ENCODE measurements at regions not wholly inside any gene's neighbourhood (a gene's known extent, or its start where the extent isn't known, plus 50 kb on each side); places are given as distances from the start of the nearest gene placed in this dataset.

DNA sequence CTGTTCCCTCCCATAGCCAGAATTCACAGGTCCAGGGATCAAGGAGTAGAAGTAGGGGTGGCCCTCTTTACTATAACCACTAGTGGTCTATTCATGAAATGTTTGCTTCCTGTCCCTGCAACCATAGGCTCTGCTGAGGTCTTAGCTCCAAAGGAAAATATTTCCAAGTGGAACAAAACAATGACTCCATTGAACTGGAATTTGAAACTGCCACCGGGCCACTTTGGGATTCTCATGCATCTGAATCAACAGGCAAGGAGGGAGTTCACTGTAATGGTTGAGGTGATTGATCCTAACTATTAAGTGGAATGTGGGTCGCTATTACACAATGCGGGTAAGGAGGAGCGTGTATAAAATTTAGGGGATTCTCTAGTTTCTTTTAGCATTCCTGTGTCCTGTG, 197.0 kb downstream of the ETNK1 start:
- no peak overlapping the region for H4K8ac ChIP-seq (replicated peaks; ENCODE audit: insufficient read length, low read depth, low read length)
- no peak overlapping the region for H2BK15ac ChIP-seq (ENCODE audit: low read depth, low read length)
- no peak overlapping the region for H2BK12ac ChIP-seq (ENCODE audit: insufficient read length, low read depth, low read length)
- H3K4me1 ChIP-seq (ENCODE audit: insufficient read depth, low read length): no peaks in the 10 kb centered on the region
- H3K23ac ChIP-seq (ENCODE audit: insufficient read length, low read depth, low read length): no peak overlapping the region
- TF ChIP-seq, protein P1, sequence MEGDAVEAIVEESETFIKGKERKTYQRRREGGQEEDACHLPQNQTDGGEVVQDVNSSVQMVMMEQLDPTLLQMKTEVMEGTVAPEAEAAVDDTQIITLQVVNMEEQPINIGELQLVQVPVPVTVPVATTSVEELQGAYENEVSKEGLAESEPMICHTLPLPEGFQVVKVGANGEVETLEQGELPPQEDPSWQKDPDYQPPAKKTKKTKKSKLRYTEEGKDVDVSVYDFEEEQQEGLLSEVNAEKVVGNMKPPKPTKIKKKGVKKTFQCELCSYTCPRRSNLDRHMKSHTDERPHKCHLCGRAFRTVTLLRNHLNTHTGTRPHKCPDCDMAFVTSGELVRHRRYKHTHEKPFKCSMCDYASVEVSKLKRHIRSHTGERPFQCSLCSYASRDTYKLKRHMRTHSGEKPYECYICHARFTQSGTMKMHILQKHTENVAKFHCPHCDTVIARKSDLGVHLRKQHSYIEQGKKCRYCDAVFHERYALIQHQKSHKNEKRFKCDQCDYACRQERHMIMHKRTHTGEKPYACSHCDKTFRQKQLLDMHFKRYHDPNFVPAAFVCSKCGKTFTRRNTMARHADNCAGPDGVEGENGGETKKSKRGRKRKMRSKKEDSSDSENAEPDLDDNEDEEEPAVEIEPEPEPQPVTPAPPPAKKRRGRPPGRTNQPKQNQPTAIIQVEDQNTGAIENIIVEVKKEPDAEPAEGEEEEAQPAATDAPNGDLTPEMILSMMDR (conservative IDR thresholded peaks at IDR 0.05): no peak
- H3K4ac ChIP-seq (ENCODE audit: low read depth, low read length): no peak overlapping the region
- WGBS (ENCODE audit: extremely low coverage, insufficient read length, low lambda C conversion rate): no CpG with 5 or more reads among the region's 4 CpGs
- no peak for DNase-seq
- H3K27me3 ChIP-seq (ENCODE audit: insufficient read depth, low read length): no peaks in the 10 kb centered on the region
- H3K56ac ChIP-seq (ENCODE audit: insufficient read length, low read depth, low read length): no peak overlapping the region
- no peak overlapping the region for H3K4me2 ChIP-seq (ENCODE audit: insufficient read depth, insufficient read length, low read length)
- no peaks in the 10 kb centered on the region for H4K20me1 ChIP-seq (ENCODE audit: control insufficient read depth, insufficient read depth, insufficient read length)
- no peak overlapping the region for H3T11ph ChIP-seq (ENCODE audit: low read length)
- H2BK5ac ChIP-seq (ENCODE audit: insufficient read length, low read length): no peak overlapping the region
- no peak overlapping the region for H2BK120ac ChIP-seq (ENCODE audit: low read depth, low read length, poor library complexity, severe bottlenecking)
- H2BK20ac ChIP-seq (ENCODE audit: low read depth, low read length, poor library complexity, severe bottlenecking): no peak overlapping the region
- no peaks in the 10 kb centered on the region for H3K27me3 Mint-ChIP-seq (ENCODE audit: low read depth)
- H4K91ac ChIP-seq (ENCODE audit: insufficient read length, low read depth, low read length): no peak overlapping the region
- no peak overlapping the region for H3K4me3 Mint-ChIP-seq
- H2AK5ac ChIP-seq (ENCODE audit: insufficient read length, low read length): no peak overlapping the region
- H3K79me1 ChIP-seq (ENCODE audit: insufficient read depth, low read depth, low read length, poor library complexity, severe bottlenecking): no peaks in the 10 kb centered on the region
- no peak overlapping the region for H3K18ac ChIP-seq (ENCODE audit: insufficient read length, low read depth, low read length)
- no peak overlapping the region for H3K14ac ChIP-seq (ENCODE audit: insufficient read depth, low read length)
- H3K27ac Mint-ChIP-seq: no peak overlapping the region
- H3K9ac ChIP-seq (ENCODE audit: extremely low read depth, insufficient read length, low read length): no peak overlapping the region
- H3K4me1 Mint-ChIP-seq: peaks cover 0 to 6% of the 10 kb centered on the region in 2 experiments; a peak in 2 of 4 replicates
- no peaks in the 10 kb centered on the region for H3K79me2 ChIP-seq (ENCODE audit: insufficient read depth, low read length)
- H3K9me3 Mint-ChIP-seq: no peaks in the 10 kb centered on the region
- H3K23me2 ChIP-seq (ENCODE audit: insufficient read length, low read depth, low read length, poor library complexity, severe bottlenecking): no peaks in the 10 kb centered on the region
- H2AFZ ChIP-seq (ENCODE audit: low read length): no peak overlapping the region
- H4K5ac ChIP-seq (ENCODE audit: insufficient read length, low read depth, low read length): no peak overlapping the region
- H3K36me3 Mint-ChIP-seq (ENCODE audit: insufficient read depth in 1 of 3, low read depth in 3 of 3): no peaks in the 10 kb centered on the region
- H3K9me3 ChIP-seq (ENCODE audit: control insufficient read depth, low read depth, low read length): no peaks in the 10 kb centered on the region
- H3K27ac ChIP-seq (ENCODE audit: insufficient read length, low read depth, low read length): no peak overlapping the region
